GM12891 (cell line): ENCODE measurements at regions not wholly inside any gene's neighbourhood (a gene's known extent, or its start where the extent isn't known, plus 50 kb on each side); places are given as distances from the start of the nearest gene placed in this dataset.

Experiments
- DNase-seq: peaks from one replicate; pipeline ENCODE4 v3.0.0; 2011; ENCODE audit warnings: low spot score; ENCODE audit not compliant: insufficient read length
- FAIRE-seq: peaks from 2 replicates; lab custom pipeline; 2011; peaks lifted over from hg19 to GRCh38; lab: Jason Lieb, UNC
- PAX5 ChIP-seq: IDR thresholded peaks from 2 replicates; pipeline ENCODE4 v1.6.1; 2011; ENCODE audit warnings: low read length, moderate library complexity, mild to moderate bottlenecking; ENCODE audit not compliant: insufficient read depth, severe bottlenecking
- POLR2A ChIP-seq: IDR thresholded peaks from 2 replicates; pipeline ENCODE4 v1.6.1; 2011; ENCODE audit warnings: low read depth, low read length, control low read depth
- POLR2AphosphoS5 ChIP-seq: IDR thresholded peaks from 2 replicates; pipeline ENCODE4 v1.6.1; 2011; ENCODE audit warnings: low read depth, low read length, control low read depth
- POU2F2 ChIP-seq: IDR thresholded peaks from 2 replicates; pipeline ENCODE4 v1.6.1; 2011; ENCODE audit warnings: low read depth, mild to moderate bottlenecking, control low read depth, low read length, moderate library complexity
- SPI1 ChIP-seq: IDR thresholded peaks from 2 replicates; pipeline ENCODE4 v1.6.1; 2011; ENCODE audit warnings: low read depth, low read length, control low read depth
- TAF1 ChIP-seq: IDR thresholded peaks from 2 replicates; pipeline ENCODE4 v1.6.1; 2011; ENCODE audit warnings: low read depth, low read length, control low read depth

- no peak for TF ChIP-seq TAF1
- TF ChIP-seq POLR2A, result no peak
- no peak for TF ChIP-seq POLR2AphosphoS5
- no peak for TF ChIP-seq PAX5
- no peak for TF ChIP-seq SPI1
- TF ChIP-seq POU2F2, result no peak
- DNase-seq (no peak), FAIRE-seq (no peak)
Observed at GRCh38 chr6:2378046-2378657, 132.7 kb upstream of the GMDS start.

GRCh38 chr6:2376429-2377355, 131.3 kb upstream of the GMDS start:
- FAIRE-seq, result no peak
- no peak for DNase-seq
- no peak for TF ChIP-seq PAX5
- no peak for TF ChIP-seq SPI1
- TF ChIP-seq POLR2A, result no peak
- no peak for TF ChIP-seq POLR2AphosphoS5
- TF ChIP-seq TAF1, result no peak
- no peak for TF ChIP-seq POU2F2

- FAIRE-seq (no peak), DNase-seq (no peak)
- TF ChIP-seq PAX5, result no peak
- TF ChIP-seq SPI1, result no peak
- no peak for TF ChIP-seq POU2F2
- TF ChIP-seq TAF1, result no peak
- no peak for TF ChIP-seq POLR2AphosphoS5
- TF ChIP-seq POLR2A, result no peak
Observed at GRCh38 chr6:2375443-2375842, 130.0 kb upstream of the GMDS start.

- no peak for FAIRE-seq
- TF ChIP-seq POLR2AphosphoS5 (no peak), TAF1 (no peak), PAX5 (no peak), POLR2A (no peak), SPI1 (no peak), POU2F2 (no peak)
- no peak for DNase-seq
Observed at GRCh38 chr6:2369606-2370005, 124.2 kb upstream of the GMDS start.

- no peak for DNase-seq
- no peak for TF ChIP-seq POU2F2
- TF ChIP-seq POLR2A, result no peak
- FAIRE-seq, result no peak
Observed at GRCh38 chr6:2363211-2363610, 117.8 kb upstream of the GMDS start.

- FAIRE-seq (no peak), DNase-seq (no peak)
- TF ChIP-seq POLR2AphosphoS5 (no peak), PAX5 (no peak)
Observed at GRCh38 chr6:2361195-2361594, 115.8 kb upstream of the GMDS start.

GRCh38 chr6:2360716-2361115, 115.3 kb upstream of the GMDS start:
- no peak for FAIRE-seq

GRCh38 chr6:2360126-2360525, 114.7 kb upstream of the GMDS start:
- no peak for DNase-seq
- FAIRE-seq, result no peak
- no peak for TF ChIP-seq POLR2A
- no peak for TF ChIP-seq POU2F2
- no peak for TF ChIP-seq SPI1
- no peak for TF ChIP-seq POLR2AphosphoS5
- no peak for TF ChIP-seq TAF1
- TF ChIP-seq PAX5, result no peak

More at GRCh38 chr6:2360716-2361115, 115.3 kb upstream of the GMDS start:
- TF ChIP-seq SPI1, result no peak
- no peak for TF ChIP-seq POU2F2
- TF ChIP-seq POLR2A, result no peak
- no peak for TF ChIP-seq POLR2AphosphoS5
- no peak for TF ChIP-seq PAX5
- no peak for TF ChIP-seq TAF1
- DNase-seq, result no peak

GRCh38 chr6:2355150-2355549, 109.7 kb upstream of the GMDS start:
- DNase-seq (no peak), FAIRE-seq (no peak)
- TF ChIP-seq PAX5 (no peak), TAF1 (no peak), POLR2A (no peak), POU2F2 (no peak)

- TF ChIP-seq TAF1 (no peak), PAX5 (no peak), SPI1 (no peak), POU2F2 (no peak), POLR2A (no peak), POLR2AphosphoS5 (no peak)
- no peak for FAIRE-seq
Observed at GRCh38 chr6:2354138-2354491, 108.7 kb upstream of the GMDS start.

More at GRCh38 chr6:2354138-2354491, 108.7 kb upstream of the GMDS start:
- no peak for DNase-seq
